MM.1S (cell line): ENCODE measurements at regions not wholly inside any gene's neighbourhood (a gene's known extent, or its start where the extent isn't known, plus 50 kb on each side); places are given as distances from the start of the nearest gene placed in this dataset.
"Not testable (repeated sequence)": the region's sequence is repeated elsewhere in the genome, so short reads cannot be mapped to it uniquely, and the experiment has no call there.

Experiments
- CTCF ChIP-seq: fragments of 300-600 bp; sonication (generic); IDR thresholded peaks from 2 replicates; pipeline ENCODE4 v1.5.1; 2016; ENCODE audit warnings: antibody characterized with exemption, low read length, mixed read lengths
- EZH2 ChIP-seq: fragments of 300-600 bp; sonication (generic); optimal IDR thresholded peaks from 2 replicates; pipeline ENCODE3; 2017; ENCODE audit warnings: low read depth, mild to moderate bottlenecking, antibody characterized with exemption, low read length, mixed read lengths
- EZH2phosphoT487 ChIP-seq: fragments of 300-600 bp; sonication (generic); IDR thresholded peaks from 2 replicates; pipeline ENCODE4 v1.6.1; 2018; ENCODE audit warnings: antibody characterized with exemption, low read length

- not testable (repeated sequence) for TF ChIP-seq CTCF, EZH2phosphoT487, EZH2
These were observed 120.4 kb upstream of the ZNF658 start for GRCh38 chr9:66779944-66780661.
